DND-41 (cell line): ENCODE measurements at regions not wholly inside any gene's neighbourhood (a gene's known extent, or its start where the extent isn't known, plus 50 kb on each side); places are given as distances from the start of the nearest gene placed in this dataset.

Source experiments
- EZH2 ChIP-seq: IDR thresholded peaks from 3 replicates; pipeline ENCODE4 v1.6.1; 2012; ENCODE audit warnings: borderline replicate concordance, low read depth, mild to moderate bottlenecking, moderate library complexity, low read length, inconsistent platforms; ENCODE audit not compliant: severe bottlenecking
- TF ChIP-seq, protein P1 (sequence below): IDR thresholded peaks from 2 replicates; pipeline ENCODE4 v1.5.1; 2012; ENCODE audit warnings: borderline replicate concordance, low read length, moderate library complexity, mild to moderate bottlenecking; ENCODE audit not compliant: poor library complexity, severe bottlenecking; ENCODE audit errors: extremely low read depth

DNA sequence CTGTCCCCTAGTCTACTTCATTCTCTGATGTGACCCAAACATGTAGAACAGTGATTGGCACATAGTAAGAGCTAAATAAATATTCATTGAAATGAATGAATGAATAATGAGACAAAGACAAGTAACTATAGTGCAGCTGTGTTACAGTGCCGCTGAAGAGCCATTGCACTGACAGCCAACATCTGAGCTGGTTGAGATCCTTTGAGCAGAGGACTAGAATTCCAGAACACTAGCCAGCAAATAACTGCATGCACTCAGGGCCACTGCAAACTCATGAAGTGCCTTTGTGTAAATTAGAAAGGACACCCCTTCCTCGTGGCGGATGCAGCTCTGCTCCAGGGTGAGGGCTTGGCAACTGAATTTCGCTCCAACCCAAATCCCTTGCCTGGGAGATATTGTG lies 230.3 kb upstream of the CDYL start:
- TF ChIP-seq, protein P1, sequence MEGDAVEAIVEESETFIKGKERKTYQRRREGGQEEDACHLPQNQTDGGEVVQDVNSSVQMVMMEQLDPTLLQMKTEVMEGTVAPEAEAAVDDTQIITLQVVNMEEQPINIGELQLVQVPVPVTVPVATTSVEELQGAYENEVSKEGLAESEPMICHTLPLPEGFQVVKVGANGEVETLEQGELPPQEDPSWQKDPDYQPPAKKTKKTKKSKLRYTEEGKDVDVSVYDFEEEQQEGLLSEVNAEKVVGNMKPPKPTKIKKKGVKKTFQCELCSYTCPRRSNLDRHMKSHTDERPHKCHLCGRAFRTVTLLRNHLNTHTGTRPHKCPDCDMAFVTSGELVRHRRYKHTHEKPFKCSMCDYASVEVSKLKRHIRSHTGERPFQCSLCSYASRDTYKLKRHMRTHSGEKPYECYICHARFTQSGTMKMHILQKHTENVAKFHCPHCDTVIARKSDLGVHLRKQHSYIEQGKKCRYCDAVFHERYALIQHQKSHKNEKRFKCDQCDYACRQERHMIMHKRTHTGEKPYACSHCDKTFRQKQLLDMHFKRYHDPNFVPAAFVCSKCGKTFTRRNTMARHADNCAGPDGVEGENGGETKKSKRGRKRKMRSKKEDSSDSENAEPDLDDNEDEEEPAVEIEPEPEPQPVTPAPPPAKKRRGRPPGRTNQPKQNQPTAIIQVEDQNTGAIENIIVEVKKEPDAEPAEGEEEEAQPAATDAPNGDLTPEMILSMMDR: no peak
- no peak for TF ChIP-seq EZH2
